ENCODE measurements at regions not wholly inside any gene's neighbourhood (a gene's known extent, or its start where the extent isn't known, plus 50 kb on each side); places are given as distances from the start of the nearest gene placed in this dataset.

GRCh38 chr5:57693488-57694305 is 211.1 kb upstream of the ACTBL2 start:
- ChIA-PET POLR2A (no interaction called here), CTCF (no interaction called here)
- H3K27ac ChIP-seq (ENCODE audit: low read length in 2 of 2) = no peak overlapping the region
- H3K27me3 ChIP-seq (replicated peaks in 1 of 4; ENCODE audit: control extremely low read depth in 1 of 4, control insufficient read depth in 3 of 4, insufficient read depth in 4 of 4, low read length in 3 of 4) = no peaks in the 10 kb centered on the region
- ATAC-seq (ENCODE audit: low read depth) = no peak
- no peak overlapping the region for H3K4me3 ChIP-seq (ENCODE audit: control extremely low read depth in 1 of 5, extremely low read depth in 1 of 5, insufficient read depth in 1 of 5, low read depth in 2 of 5, low read length in 4 of 5)
- H3K36me3 ChIP-seq (replicated peaks in 1 of 2; ENCODE audit: control extremely low read depth in 1 of 2, control insufficient read depth in 1 of 2, extremely low read depth in 1 of 2, insufficient read depth in 2 of 2, low read length in 1 of 2) = no peaks in the 10 kb centered on the region
- no peaks in the 10 kb centered on the region for H3K27me3 Mint-ChIP-seq
- no peak overlapping the region for H3K4me3 Mint-ChIP-seq
- no peak for TF ChIP-seq CTCF (IDR thresholded peaks at IDR 0.05)
- no peak for TF ChIP-seq EZH2 (IDR thresholded peaks at IDR 0.05; ENCODE audit: borderline replicate concordance, insufficient read depth, low read depth, low read length, poor library complexity, severe bottlenecking)
- intact Hi-C loops (cut with micrococcal nuclease) = no loop called here
- no peaks in the 10 kb centered on the region for H3K4me1 ChIP-seq (ENCODE audit: control insufficient read depth in 2 of 2, insufficient read depth in 2 of 2, low read length in 2 of 2)
- H3K79me2 ChIP-seq (ENCODE audit: control insufficient read depth, insufficient read depth, low read length) = no peaks in the 10 kb centered on the region
- H3K4me2 ChIP-seq (replicated peaks; ENCODE audit: low read depth, low read length, poor library complexity, severe bottlenecking) = no peak overlapping the region
- no peaks in the 10 kb centered on the region for H3K4me1 Mint-ChIP-seq
- H3K27ac Mint-ChIP-seq = no peak overlapping the region
- H2AFZ ChIP-seq (ENCODE audit: insufficient read depth, low read depth, low read length, poor library complexity, severe bottlenecking) = no peak overlapping the region
- WGBS (ENCODE audit: insufficient coverage) = 80% methylated on average over 1 of the region's 8 CpGs
- no peaks in the 10 kb centered on the region for H3K9me3 Mint-ChIP-seq (ENCODE audit: insufficient read depth)
- DNase-seq = no peak
- H3K9ac ChIP-seq (ENCODE audit: low read length) = no peak overlapping the region
- no peaks in the 10 kb centered on the region for H4K20me1 ChIP-seq (ENCODE audit: control insufficient read depth, insufficient read depth, low read length, poor library complexity, severe bottlenecking)
- H3K9me3 ChIP-seq (ENCODE audit: control extremely low read depth in 1 of 3, control insufficient read depth in 2 of 3, insufficient read depth in 1 of 3, low read length in 2 of 3) = no peaks in the 10 kb centered on the region

GRCh38 chr5:57692582-57693487 is 210.2 kb upstream of the ACTBL2 start:
- no peaks in the 10 kb centered on the region for H3K4me1 Mint-ChIP-seq
- CTCF ChIA-PET = no interaction called here
- H3K4me3 ChIP-seq (ENCODE audit: control extremely low read depth in 1 of 5, extremely low read depth in 1 of 5, insufficient read depth in 1 of 5, low read depth in 2 of 5, low read length in 4 of 5) = no peak overlapping the region
- H3K27me3 Mint-ChIP-seq = no peaks in the 10 kb centered on the region
- intact Hi-C loops (cut with micrococcal nuclease) = no loop called here
- H3K9ac ChIP-seq (ENCODE audit: low read length) = no peak overlapping the region
- H3K4me3 Mint-ChIP-seq = no peak overlapping the region
- H3K27me3 ChIP-seq (replicated peaks in 1 of 4; ENCODE audit: control extremely low read depth in 1 of 4, control insufficient read depth in 3 of 4, insufficient read depth in 4 of 4, low read length in 3 of 4) = no peaks in the 10 kb centered on the region
- no peaks in the 10 kb centered on the region for H3K9me3 Mint-ChIP-seq (ENCODE audit: insufficient read depth)
- no peaks in the 10 kb centered on the region for H3K79me2 ChIP-seq (ENCODE audit: control insufficient read depth, insufficient read depth, low read length)
- TF ChIP-seq EZH2 (IDR thresholded peaks at IDR 0.05; ENCODE audit: borderline replicate concordance, insufficient read depth, low read depth, low read length, poor library complexity, severe bottlenecking) = no peak
- TF ChIP-seq CTCF (IDR thresholded peaks at IDR 0.05) = no peak
- no peak overlapping the region for H3K27ac Mint-ChIP-seq
- 77% methylated on average over 4 of the region's 6 CpGs for WGBS (ENCODE audit: insufficient coverage)
- no peak for ATAC-seq (ENCODE audit: low read depth)
- no peak for DNase-seq
- no peak overlapping the region for H3K27ac ChIP-seq (ENCODE audit: low read length in 2 of 2)
- no peaks in the 10 kb centered on the region for H3K4me1 ChIP-seq (ENCODE audit: control insufficient read depth in 2 of 2, insufficient read depth in 2 of 2, low read length in 2 of 2)
- POLR2A ChIA-PET = no interaction called here
- no peak overlapping the region for H2AFZ ChIP-seq (ENCODE audit: insufficient read depth, low read depth, low read length, poor library complexity, severe bottlenecking)
- no peaks in the 10 kb centered on the region for H3K9me3 ChIP-seq (ENCODE audit: control extremely low read depth in 1 of 3, control insufficient read depth in 2 of 3, insufficient read depth in 1 of 3, low read length in 2 of 3)
- no peak overlapping the region for H3K4me2 ChIP-seq (replicated peaks; ENCODE audit: low read depth, low read length, poor library complexity, severe bottlenecking)
- no peaks in the 10 kb centered on the region for H4K20me1 ChIP-seq (ENCODE audit: control insufficient read depth, insufficient read depth, low read length, poor library complexity, severe bottlenecking)
- no peaks in the 10 kb centered on the region for H3K36me3 ChIP-seq (replicated peaks in 1 of 2; ENCODE audit: control extremely low read depth in 1 of 2, control insufficient read depth in 1 of 2, extremely low read depth in 1 of 2, insufficient read depth in 2 of 2, low read length in 1 of 2)
